Ascending aorta (tissue), 2 donors: ENCODE measurements at regions not wholly inside any gene's neighbourhood (a gene's known extent, or its start where the extent isn't known, plus 50 kb on each side); places are given as distances from the start of the nearest gene placed in this dataset.

Experiments
- DNase-seq, 2 donors: peaks; one replicate each; pipeline ENCODE4 v3.0.0-alpha.2; 2019; ENCODE audit warnings: low spot score in 2 of 2
- H3K27ac ChIP-seq, 2 donors: fragments of 200-600 bp; sonication (generic); one replicate each; pipeline ENCODE4 v1.5.1; 2016 to 2017; ENCODE audit warnings: mild to moderate bottlenecking in 1 of 2
- H3K27me3 ChIP-seq: fragments of 200-600 bp; sonication (generic); one replicate; pipeline ENCODE4 v1.5.1; 2017
- H3K36me3 ChIP-seq, 2 donors: fragments of 200-600 bp; sonication (generic); one replicate each; pipeline ENCODE4 v1.5.1; 2016
- H3K4me1 ChIP-seq, 2 donors: fragments of 200-600 bp; sonication (generic); one replicate each; pipeline ENCODE4 v1.5.1; 2016 to 2017; ENCODE audit warnings: mild to moderate bottlenecking in 1 of 2
- H3K4me3 ChIP-seq, 2 donors: fragments of 200-600 bp; sonication (generic); one replicate each; pipeline ENCODE4 v1.5.1; 2016 to 2017; ENCODE audit warnings: mild to moderate bottlenecking in 1 of 2
- H3K9me3 ChIP-seq, 2 donors: fragments of 200-600 bp; sonication (generic); one replicate each; pipeline ENCODE4 v1.5.1; 2016
- intact Hi-C: fragments of 100-400 bp; cut with DNase I; formaldehyde crosslinking; loops from one replicate; pipeline ENCODE4 v1.15.1; 2023
- TF ChIP-seq, protein P1 (sequence below), 3 experiments: fragments of 200-600 bp in 2 of 3; fragments of 450-650 bp in 1 of 3; sonication (generic) in 2 of 3; IDR thresholded peaks; one replicate each; pipeline ENCODE4 v1.5.1; 2016 to 2019; ENCODE audit warnings: antibody characterized with exemption in 3 of 3, mild to moderate bottlenecking in 1 of 3, moderate library complexity in 1 of 3

DNA sequence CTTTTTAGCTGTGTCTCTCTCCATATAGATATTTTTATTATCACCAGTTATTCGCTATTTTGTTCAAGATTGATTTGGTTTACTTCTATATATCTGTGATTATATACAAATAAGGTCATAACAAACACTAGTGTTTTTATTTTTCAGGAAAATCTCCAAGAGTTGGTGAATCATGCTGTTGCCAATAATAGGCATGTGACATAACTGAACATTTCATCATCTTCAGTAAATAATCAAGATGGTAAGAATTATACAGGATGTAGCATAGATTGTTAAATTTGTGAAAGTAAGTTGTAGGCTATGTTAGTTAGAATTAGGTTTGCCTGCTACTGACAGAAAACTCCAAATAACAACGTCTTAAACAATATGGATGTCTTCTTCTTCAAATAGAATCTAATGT is 240.9 kb upstream of the PDE3A start:
- Histone ChIP-seq H3K4me1 (peaks cover 0 to 7% of the 10 kb centered on the region in 2 donors), H3K36me3 (no peaks in the 10 kb centered on the region), H3K27ac (no peak overlapping the region), H3K27me3 (no peaks in the 10 kb centered on the region), H3K4me3 (no peak overlapping the region), H3K9me3 (no peaks in the 10 kb centered on the region)
- intact Hi-C loops: loop anchor here (10.0 kb wide), 1 partner anchor 353 kb away; no protein-coding TSS in a partner anchor
- DNase-seq: no peak
- TF ChIP-seq, protein P1, sequence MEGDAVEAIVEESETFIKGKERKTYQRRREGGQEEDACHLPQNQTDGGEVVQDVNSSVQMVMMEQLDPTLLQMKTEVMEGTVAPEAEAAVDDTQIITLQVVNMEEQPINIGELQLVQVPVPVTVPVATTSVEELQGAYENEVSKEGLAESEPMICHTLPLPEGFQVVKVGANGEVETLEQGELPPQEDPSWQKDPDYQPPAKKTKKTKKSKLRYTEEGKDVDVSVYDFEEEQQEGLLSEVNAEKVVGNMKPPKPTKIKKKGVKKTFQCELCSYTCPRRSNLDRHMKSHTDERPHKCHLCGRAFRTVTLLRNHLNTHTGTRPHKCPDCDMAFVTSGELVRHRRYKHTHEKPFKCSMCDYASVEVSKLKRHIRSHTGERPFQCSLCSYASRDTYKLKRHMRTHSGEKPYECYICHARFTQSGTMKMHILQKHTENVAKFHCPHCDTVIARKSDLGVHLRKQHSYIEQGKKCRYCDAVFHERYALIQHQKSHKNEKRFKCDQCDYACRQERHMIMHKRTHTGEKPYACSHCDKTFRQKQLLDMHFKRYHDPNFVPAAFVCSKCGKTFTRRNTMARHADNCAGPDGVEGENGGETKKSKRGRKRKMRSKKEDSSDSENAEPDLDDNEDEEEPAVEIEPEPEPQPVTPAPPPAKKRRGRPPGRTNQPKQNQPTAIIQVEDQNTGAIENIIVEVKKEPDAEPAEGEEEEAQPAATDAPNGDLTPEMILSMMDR (IDR thresholded peaks at IDR 0.05): no peak

DNA sequence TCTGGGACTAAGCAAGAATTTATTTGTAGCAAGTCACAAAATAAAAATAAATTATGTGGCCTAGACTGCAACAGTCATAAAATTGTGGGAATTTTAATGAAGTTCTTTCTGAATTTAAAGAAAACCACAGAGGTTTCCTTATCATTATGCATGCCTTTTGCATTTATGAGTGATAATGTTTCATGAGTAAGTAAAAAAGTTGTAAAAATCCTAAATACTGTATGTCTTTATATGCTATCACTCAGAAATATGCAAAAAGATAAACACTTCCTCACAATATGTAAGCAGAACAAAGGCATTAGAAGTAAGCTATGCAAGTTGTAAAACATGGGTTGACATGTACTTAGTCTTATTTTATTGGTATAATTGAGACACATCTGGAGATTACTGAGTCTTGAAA is 239.4 kb upstream of the PDE3A start:
- no peaks in the 10 kb centered on the region for H3K9me3 ChIP-seq
- peaks cover 0 to 7% of the 10 kb centered on the region in 2 donors for H3K4me1 ChIP-seq
- H3K27ac ChIP-seq: no peak overlapping the region
- no peaks in the 10 kb centered on the region for H3K27me3 ChIP-seq
- intact Hi-C loops: loop anchor here (10.0 kb wide), 1 partner anchor 354 kb away; no protein-coding TSS in a partner anchor
- TF ChIP-seq, protein P1 (IDR thresholded peaks at IDR 0.05): no peak
- H3K36me3 ChIP-seq: no peaks in the 10 kb centered on the region
- H3K4me3 ChIP-seq: no peak overlapping the region
- no peak for DNase-seq

DNA sequence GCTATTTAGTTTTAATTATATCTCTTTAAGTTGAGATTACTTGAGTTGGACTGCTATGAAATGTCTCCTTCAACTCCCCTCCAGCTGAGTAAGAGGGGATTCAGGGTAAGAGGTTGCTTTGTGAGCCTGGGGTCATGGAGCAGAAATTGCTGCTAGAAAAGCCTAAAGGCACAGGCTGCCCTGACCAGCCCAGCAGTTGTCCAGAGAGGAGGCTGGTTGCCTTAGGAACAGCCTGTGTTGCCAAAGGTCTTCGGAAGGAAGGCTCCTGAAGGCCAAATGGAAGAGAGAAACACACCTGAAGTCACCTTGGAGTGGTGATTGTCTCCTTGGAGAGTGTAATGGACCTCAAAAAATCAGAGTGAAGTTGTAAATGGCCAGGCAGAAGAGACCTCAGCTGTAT is 235.5 kb upstream of the PDE3A start:
- TF ChIP-seq, protein P1 (IDR thresholded peaks at IDR 0.05): no peak
- no peak for DNase-seq
- intact Hi-C loops: no loop called here
- Histone ChIP-seq H3K27ac (no peak overlapping the region), H3K36me3 (no peaks in the 10 kb centered on the region), H3K4me3 (no peak overlapping the region), H3K27me3 (no peaks in the 10 kb centered on the region), H3K9me3 (no peaks in the 10 kb centered on the region), H3K4me1 (no peaks in the 10 kb centered on the region)

DNA sequence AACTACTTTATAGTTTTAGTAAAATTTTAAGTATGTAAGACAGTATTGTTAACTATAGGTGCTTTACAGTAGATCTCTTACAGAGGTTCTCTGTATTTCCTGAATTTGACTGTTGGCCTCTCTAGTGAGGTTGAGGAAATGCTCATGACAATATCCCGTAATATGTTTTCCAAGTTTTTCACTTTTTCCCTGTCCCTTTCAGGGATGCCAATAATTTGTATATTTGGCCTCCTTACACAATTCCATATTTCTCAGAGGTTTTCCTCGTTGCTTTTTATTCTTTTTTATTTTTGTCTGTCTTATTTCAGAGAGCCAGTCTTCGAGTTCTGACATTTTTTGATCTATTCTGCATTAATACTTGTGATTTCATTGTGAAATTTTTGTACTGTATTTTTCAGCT is 233.7 kb upstream of the PDE3A start:
- no peak for DNase-seq
- H3K4me3 ChIP-seq: no peak overlapping the region
- no peaks in the 10 kb centered on the region for H3K36me3 ChIP-seq
- no peaks in the 10 kb centered on the region for H3K27me3 ChIP-seq
- intact Hi-C loops: no loop called here
- TF ChIP-seq, protein P1 (IDR thresholded peaks at IDR 0.05): no peak
- H3K27ac ChIP-seq: no peak overlapping the region
- H3K4me1 ChIP-seq: no peaks in the 10 kb centered on the region
- H3K9me3 ChIP-seq: no peaks in the 10 kb centered on the region

DNA sequence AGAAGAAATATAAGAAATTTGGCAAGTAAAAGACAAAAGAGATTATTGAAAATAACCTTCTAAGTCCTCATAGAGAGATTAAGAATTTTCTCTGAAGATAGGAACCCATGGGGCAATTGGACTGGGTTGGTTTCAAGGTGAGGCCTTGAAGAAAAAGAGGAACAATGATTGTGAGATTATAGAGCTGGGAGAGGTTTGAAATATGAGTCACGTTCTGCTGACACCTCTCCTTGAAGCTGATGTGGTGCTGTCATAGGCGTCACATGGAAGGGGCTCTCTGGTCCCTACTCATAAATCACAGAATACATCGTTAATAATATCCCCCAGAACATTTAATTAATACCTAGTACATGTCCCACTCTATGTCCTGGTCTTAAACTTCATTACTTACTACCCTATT is 227.6 kb upstream of the PDE3A start:
- TF ChIP-seq, protein P1 (IDR thresholded peaks at IDR 0.05): no peak
- H3K4me1 ChIP-seq: peaks cover 0 to 3% of the 10 kb centered on the region in 2 donors
- no peak for DNase-seq

DNA sequence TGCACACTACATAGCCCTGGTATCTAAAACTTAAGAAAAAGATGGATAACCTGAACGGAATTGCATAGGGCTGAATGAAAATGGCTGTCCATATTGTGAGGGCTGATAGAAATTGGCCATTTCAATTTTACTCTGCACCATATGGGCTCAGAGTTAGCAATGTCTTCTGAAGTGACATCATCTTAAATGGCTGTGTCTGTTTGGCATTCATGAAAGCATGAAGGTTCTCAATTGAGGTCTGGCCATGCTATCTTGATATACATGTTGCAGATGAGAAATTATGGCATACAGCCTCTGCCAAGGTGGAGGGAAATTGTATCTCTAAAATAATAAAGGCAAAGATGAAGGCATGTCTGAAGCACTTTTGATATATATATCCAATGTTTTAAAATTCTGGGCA is 226.0 kb upstream of the PDE3A start:
- H3K4me1 ChIP-seq: peaks cover 0 to 3% of the 10 kb centered on the region in 2 donors
- H3K9me3 ChIP-seq: no peaks in the 10 kb centered on the region
- no peak for DNase-seq
- TF ChIP-seq, protein P1 (IDR thresholded peaks at IDR 0.05): no peak
- no peak overlapping the region for H3K27ac ChIP-seq
- no peak overlapping the region for H3K4me3 ChIP-seq
- no peaks in the 10 kb centered on the region for H3K36me3 ChIP-seq
- intact Hi-C loops: no loop called here
- H3K27me3 ChIP-seq: no peaks in the 10 kb centered on the region

More for the DNA sequence above, 227.6 kb upstream of the PDE3A start:
- Histone ChIP-seq H3K4me3 (no peak overlapping the region), H3K9me3 (no peaks in the 10 kb centered on the region), H3K27me3 (no peaks in the 10 kb centered on the region), H3K27ac (no peak overlapping the region), H3K36me3 (no peaks in the 10 kb centered on the region)
- intact Hi-C loops: no loop called here
